ENCODE measurements at regions not wholly inside any gene's neighbourhood (a gene's known extent, or its start where the extent isn't known, plus 50 kb on each side); places are given as distances from the start of the nearest gene placed in this dataset.

DNA sequence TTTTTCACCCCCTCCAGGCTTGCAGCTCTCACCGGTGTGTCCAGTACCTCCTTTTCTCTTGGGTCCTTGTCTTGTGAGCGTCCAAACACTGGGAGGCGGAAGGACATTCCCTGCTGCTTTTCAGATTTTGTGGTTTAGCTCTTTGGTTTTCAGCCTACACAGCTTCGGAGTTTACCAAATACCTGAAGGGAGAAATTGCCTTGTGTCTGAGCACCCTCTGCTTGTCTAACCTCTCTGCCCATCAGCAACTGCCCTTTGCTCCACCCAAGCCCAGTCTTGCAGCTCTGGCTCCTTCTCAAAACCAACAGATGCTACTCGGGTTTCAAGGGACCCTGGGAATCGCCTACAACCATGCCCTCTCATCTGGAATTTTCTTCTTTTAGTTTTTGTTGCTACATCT lies 519.1 kb upstream of the IGFBP3 start:
- intact Hi-C loops (cut with micrococcal nuclease) = no loop called here
- no peaks in the 10 kb centered on the region for H3K27me3 Mint-ChIP-seq (ENCODE audit: insufficient read depth, unreplicated experiment)
- H3K36me3 Mint-ChIP-seq (ENCODE audit: insufficient read depth, unreplicated experiment) = no peaks in the 10 kb centered on the region
- POLR2A ChIA-PET = no interaction called here
- H3K27ac Mint-ChIP-seq (ENCODE audit: low read depth, unreplicated experiment) = no peak overlapping the region
- TF ChIP-seq, protein P1, sequence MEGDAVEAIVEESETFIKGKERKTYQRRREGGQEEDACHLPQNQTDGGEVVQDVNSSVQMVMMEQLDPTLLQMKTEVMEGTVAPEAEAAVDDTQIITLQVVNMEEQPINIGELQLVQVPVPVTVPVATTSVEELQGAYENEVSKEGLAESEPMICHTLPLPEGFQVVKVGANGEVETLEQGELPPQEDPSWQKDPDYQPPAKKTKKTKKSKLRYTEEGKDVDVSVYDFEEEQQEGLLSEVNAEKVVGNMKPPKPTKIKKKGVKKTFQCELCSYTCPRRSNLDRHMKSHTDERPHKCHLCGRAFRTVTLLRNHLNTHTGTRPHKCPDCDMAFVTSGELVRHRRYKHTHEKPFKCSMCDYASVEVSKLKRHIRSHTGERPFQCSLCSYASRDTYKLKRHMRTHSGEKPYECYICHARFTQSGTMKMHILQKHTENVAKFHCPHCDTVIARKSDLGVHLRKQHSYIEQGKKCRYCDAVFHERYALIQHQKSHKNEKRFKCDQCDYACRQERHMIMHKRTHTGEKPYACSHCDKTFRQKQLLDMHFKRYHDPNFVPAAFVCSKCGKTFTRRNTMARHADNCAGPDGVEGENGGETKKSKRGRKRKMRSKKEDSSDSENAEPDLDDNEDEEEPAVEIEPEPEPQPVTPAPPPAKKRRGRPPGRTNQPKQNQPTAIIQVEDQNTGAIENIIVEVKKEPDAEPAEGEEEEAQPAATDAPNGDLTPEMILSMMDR (IDR thresholded peaks at IDR 0.05; ENCODE audit: unreplicated experiment) = no peak
- DNase-seq (ENCODE audit: unreplicated experiment) = no peak
- no peak overlapping the region for H3K4me3 Mint-ChIP-seq (ENCODE audit: unreplicated experiment)
- H3K4me1 Mint-ChIP-seq (ENCODE audit: insufficient read depth, unreplicated experiment) = peaks cover 19% of the 10 kb centered on the region
- CTCF ChIA-PET = interaction anchor here (0.6 kb wide), 1 partner anchor 469 kb away, joined by 3 read pairs; no protein-coding TSS in a partner anchor
- H3K9me3 Mint-ChIP-seq (ENCODE audit: unreplicated experiment) = peaks cover 18% of the 10 kb centered on the region
- no TSS peak for BruUV-seq (replicated peaks)

DNA sequence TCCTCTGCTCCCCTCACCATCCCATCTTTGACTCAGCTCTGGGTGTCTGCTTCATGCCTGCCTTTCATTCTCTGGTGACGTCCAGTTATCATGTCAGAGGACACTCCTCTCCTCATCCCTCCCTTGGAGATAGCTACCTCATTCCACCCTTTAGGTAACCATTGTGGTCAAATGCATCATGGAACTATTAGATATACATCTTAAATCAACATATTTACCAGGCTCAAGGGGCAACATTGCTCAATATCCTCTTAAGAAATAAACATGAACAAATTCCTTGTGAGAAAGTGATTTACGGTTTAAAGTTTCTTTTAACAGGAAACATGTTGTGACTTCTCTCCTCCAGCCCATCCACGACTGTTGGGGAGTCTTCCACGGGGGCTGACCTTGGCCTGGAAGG lies 511.6 kb upstream of the IGFBP3 start:
- intact Hi-C loops (cut with micrococcal nuclease) = no loop called here
- DNase-seq (ENCODE audit: unreplicated experiment) = peak; percentile 77
- ChIA-PET POLR2A (interaction anchor here (0.5 to 1.4 kb wide), 2 partner anchors 325 to 500 kb away, joined by 3 to 4 read pairs; no protein-coding TSS in a partner anchor), CTCF (interaction anchor here (0.6 to 1.8 kb wide), 2 partner anchors 11 to 681 kb away, joined by 3 read pairs; no protein-coding TSS in a partner anchor)
- Mint-ChIP-seq H3K36me3 (ENCODE audit: insufficient read depth, unreplicated experiment) (no peaks in the 10 kb centered on the region), H3K27ac (ENCODE audit: low read depth, unreplicated experiment) (peak overlapping the region; percentile 74), H3K4me1 (ENCODE audit: insufficient read depth, unreplicated experiment) (peaks cover 22% of the 10 kb centered on the region), H3K9me3 (ENCODE audit: unreplicated experiment) (peaks cover 18% of the 10 kb centered on the region), H3K27me3 (ENCODE audit: insufficient read depth, unreplicated experiment) (no peaks in the 10 kb centered on the region), H3K4me3 (ENCODE audit: unreplicated experiment) (no peak overlapping the region)
- BruUV-seq (replicated peaks) = no TSS peak
- TF ChIP-seq, protein P1 (IDR thresholded peaks at IDR 0.05; ENCODE audit: unreplicated experiment) = no peak

DNA sequence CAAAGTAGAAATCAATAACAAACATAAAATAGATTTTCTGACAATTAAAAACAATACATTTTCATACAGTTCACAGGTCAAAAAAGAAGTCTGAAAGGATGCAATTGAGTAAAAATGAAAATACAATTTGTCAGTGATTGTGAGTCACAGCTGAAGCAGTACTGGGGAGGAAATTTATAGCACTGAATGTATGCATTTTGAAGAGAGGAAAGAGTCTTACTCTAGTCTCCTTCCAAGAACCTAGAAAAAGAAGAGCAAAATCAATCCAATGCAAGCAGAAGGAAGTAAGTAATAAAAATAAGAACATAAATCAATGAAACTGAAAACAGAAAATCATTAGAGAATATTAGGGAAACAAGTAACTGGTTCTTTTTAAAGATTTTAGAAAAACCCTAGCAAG lies 507.2 kb upstream of the IGFBP3 start:
- ChIA-PET POLR2A (interaction anchor here (0.7 kb wide), 1 partner anchor 474 kb away, joined by 3 read pairs; no protein-coding TSS in a partner anchor), CTCF (no interaction called here)
- Mint-ChIP-seq H3K9me3 (ENCODE audit: unreplicated experiment) (no peaks in the 10 kb centered on the region), H3K4me1 (ENCODE audit: insufficient read depth, unreplicated experiment) (peaks cover 26% of the 10 kb centered on the region), H3K27ac (ENCODE audit: low read depth, unreplicated experiment) (no peak overlapping the region), H3K27me3 (ENCODE audit: insufficient read depth, unreplicated experiment) (no peaks in the 10 kb centered on the region), H3K36me3 (ENCODE audit: insufficient read depth, unreplicated experiment) (no peaks in the 10 kb centered on the region), H3K4me3 (ENCODE audit: unreplicated experiment) (no peak overlapping the region)
- TF ChIP-seq, protein P1 (IDR thresholded peaks at IDR 0.05; ENCODE audit: unreplicated experiment) = no peak
- no peak for DNase-seq (ENCODE audit: unreplicated experiment)
- no TSS peak for BruUV-seq (replicated peaks)
- intact Hi-C loops (cut with micrococcal nuclease) = no loop called here

DNA sequence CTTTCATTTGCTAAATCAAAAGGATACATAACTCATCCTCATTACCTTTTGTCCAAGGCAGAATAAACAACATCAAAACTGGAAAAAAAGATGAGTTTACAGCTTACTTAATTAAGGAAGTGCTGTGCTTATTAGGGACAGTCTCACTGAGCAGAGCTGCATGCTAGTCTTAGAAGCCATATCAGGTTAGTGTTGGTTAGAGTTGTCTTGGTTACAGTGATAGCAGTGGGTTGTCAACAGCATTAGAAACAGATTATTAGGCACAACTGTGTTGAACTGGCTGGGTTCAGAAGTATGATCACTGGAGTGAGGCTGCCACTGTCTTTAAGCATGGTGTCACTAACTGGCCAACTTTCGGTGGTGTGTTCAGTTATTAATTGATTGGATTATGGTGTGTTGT lies 503.9 kb upstream of the IGFBP3 start:
- no peaks in the 10 kb centered on the region for H3K9me3 Mint-ChIP-seq (ENCODE audit: unreplicated experiment)
- peaks cover 11% of the 10 kb centered on the region for H3K4me1 Mint-ChIP-seq (ENCODE audit: insufficient read depth, unreplicated experiment)
- intact Hi-C loops (cut with micrococcal nuclease) = no loop called here
- H3K36me3 Mint-ChIP-seq (ENCODE audit: insufficient read depth, unreplicated experiment) = no peaks in the 10 kb centered on the region
- POLR2A ChIA-PET = no interaction called here
- BruUV-seq (replicated peaks) = no TSS peak
- no peak for DNase-seq (ENCODE audit: unreplicated experiment)
- H3K4me3 Mint-ChIP-seq (ENCODE audit: unreplicated experiment) = no peak overlapping the region
- CTCF ChIA-PET = no interaction called here
- H3K27me3 Mint-ChIP-seq (ENCODE audit: insufficient read depth, unreplicated experiment) = no peaks in the 10 kb centered on the region
- no peak overlapping the region for H3K27ac Mint-ChIP-seq (ENCODE audit: low read depth, unreplicated experiment)
- TF ChIP-seq, protein P1 (IDR thresholded peaks at IDR 0.05; ENCODE audit: unreplicated experiment) = no peak
